GM18520 (cell line): ENCODE measurements at regions not wholly inside any gene's neighbourhood (a gene's known extent, or its start where the extent isn't known, plus 50 kb on each side); places are given as distances from the start of the nearest gene placed in this dataset.

Experiments
- ATAC-seq: cut with Tn5 transposase; IDR thresholded peaks from one replicate; pipeline ENCODE4 v1.9.1; 2021; ENCODE audit not compliant: unreplicated experiment

DNA sequence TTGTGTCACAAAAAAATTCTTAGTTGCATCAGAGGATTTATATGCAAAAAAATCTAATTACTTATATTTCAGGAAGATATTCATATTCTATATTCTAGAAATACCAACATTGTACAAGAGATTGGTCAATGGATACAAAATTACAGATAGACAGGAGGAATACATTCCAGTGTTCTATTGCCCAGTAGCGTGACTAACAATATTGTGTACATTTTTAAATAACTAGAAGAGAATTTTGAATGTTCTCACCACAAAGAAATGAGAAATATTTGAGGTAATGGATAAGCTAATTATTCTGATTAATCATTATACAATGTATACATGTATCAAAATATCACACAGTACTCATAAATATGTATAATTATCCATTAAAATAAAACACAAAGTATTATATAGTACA lies 253.3 kb downstream of the IPMK start:
- no peak for ATAC-seq

- no peak for ATAC-seq
Observed at GRCh38 chr10:58013406-58013805, 254.3 kb downstream of the IPMK start.

GRCh38 chr10:58010073-58010702 lies 257.5 kb downstream of the IPMK start:
- ATAC-seq = no peak

DNA sequence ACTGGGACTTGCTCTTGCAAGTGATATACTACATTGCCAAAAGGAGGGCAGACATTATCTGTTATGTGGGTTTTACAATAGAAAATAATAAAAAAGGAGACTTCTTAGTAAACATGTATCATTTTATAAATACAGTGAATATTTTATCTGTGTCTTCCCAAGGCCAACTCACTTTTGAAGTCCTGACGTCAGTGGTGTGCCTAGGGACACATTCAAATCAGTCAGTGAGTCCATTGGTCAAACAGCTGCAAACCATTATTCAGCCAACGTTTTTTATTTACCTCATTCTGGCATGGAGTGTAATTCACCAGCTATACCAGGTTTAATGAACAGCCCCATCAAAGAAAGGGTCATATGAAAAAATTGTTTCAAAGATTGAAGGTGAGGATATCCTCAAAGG lies 263.7 kb downstream of the IPMK start:
- ATAC-seq = no peak

GRCh38 chr10:58001159-58001558 lies 266.5 kb downstream of the IPMK start:
- ATAC-seq = no peak

DNA sequence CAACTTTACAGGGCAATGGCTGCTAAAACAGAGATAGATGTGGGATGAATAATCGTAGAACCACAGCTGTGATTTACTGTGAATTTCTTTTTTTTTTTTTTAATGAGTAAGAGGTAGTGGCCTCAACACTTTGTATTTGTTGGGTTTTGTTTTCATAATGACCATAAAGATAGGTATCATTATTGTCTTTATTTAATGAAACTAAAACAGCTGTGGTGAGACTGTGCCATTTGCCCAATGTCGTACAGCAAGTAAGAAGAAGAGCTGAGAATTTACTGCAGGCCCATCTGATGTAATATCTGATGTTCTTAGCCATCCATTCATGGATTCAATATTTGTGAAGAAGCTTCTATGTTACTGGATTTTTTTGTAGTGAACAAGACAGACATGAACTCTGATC lies 271.2 kb downstream of the IPMK start:
- ATAC-seq = no peak

- ATAC-seq = no peak
Observed at GRCh38 chr10:57993302-57993701, 274.4 kb downstream of the IPMK start.

DNA sequence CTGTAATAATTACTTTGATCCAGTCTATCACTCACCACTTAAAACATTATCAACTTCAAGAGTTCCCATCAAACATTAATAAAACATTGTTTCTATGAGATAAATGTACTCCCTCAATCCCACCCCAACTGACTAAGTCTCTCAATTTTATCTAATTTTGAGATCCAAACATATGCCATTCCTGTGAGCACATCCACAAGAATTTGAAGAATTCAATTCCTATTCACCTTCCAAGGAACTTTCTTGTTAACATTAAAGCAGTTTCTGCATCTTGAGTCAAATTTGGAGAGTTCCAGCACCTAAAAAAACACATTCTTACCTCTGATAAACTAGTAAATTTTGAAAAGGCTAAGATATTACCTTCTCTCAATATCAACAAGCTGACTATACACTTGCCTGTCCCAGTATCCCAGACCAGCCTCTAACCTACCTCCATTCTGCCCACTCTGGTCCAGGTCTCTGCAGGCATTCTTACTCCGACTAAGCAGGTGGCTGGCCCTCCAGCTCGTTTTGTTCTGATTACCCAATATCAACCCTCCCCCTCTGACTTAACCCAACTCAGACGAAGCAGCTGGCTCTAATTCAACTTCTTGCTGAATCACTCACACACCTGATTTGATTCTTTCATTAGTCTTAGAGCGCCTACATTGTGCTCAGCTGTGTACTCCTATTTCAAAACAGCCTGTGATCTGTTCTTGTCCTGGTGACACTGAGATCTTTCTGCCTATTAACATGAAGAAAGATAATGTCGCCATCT lies 275.2 kb downstream of the IPMK start:
- ATAC-seq = no peak

DNA sequence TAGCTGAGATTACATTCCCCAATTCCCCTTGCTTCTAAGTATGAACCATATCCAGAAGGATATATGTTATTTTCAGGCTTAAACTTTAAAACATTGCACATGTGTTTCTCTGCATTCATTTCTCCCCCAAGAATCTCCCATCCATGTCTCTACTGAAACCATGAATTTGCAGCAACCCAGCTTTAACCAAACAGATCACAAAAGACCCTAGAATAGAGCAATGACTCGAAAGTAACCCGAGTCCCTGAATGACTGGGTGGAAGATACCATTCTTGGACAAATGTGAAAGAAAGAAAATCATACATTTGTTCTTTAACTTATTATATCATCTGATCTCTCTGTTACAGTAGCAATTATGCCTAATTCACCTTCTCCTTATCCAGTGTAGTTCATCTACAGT lies 278.7 kb downstream of the IPMK start:
- no peak for ATAC-seq

DNA sequence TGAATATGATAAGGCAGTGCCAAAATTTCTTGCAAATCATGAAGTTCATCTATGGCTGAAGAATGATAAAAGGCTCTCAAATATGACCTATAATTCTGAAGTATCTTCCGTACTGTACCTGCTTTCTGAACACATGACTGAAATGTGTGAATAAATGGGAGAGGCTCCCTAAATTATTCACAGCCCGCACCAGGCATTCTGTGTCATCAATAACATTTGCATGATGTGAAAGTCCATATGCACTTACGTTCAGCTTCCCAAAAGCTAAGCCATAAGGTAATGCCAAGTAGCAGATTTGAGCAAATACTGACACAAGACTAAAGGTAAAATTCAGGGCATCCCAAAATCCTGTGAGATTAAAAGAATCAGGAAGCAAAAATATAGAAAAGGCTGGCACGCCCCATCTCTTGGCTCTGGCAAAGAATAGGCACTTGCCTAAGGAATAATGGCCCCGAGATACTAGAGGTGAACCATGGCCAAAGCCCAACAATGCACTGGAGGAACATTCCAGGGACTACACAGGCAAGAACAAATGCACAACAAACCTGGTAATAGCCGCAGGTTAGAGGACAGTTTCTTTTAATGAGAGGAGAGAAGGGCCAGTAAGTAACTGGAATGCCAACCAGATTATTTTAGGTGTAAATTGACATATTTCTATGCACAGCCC lies 280.5 kb downstream of the IPMK start:
- no peak for ATAC-seq

DNA sequence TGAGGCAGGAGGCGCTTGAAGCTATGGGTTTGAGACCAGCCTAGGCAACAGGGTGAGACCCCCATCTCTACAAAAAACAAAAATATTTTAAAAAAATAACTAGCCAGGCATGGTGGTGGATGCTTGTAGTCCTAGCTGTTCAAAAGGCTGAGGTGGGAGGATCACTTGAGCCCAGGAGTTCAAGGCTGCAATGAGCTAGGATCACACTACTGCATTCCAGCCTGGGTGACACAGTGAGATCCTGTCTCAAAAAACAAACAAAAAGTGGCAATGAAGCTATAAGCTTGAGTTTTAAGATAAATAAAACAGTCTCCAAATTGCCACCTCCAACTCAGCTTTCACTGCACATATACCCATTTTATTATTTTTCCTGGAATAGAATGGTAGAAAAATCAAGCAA lies 281.3 kb downstream of the IPMK start:
- ATAC-seq = no peak

GRCh38 chr10:57983281-57983791 lies 284.4 kb downstream of the IPMK start:
- no peak for ATAC-seq

- no peak for ATAC-seq
Observed at GRCh38 chr10:57982091-57982490, 285.6 kb downstream of the IPMK start.

- ATAC-seq = no peak
Observed at GRCh38 chr10:57979956-57980355, 287.7 kb downstream of the IPMK start.

DNA sequence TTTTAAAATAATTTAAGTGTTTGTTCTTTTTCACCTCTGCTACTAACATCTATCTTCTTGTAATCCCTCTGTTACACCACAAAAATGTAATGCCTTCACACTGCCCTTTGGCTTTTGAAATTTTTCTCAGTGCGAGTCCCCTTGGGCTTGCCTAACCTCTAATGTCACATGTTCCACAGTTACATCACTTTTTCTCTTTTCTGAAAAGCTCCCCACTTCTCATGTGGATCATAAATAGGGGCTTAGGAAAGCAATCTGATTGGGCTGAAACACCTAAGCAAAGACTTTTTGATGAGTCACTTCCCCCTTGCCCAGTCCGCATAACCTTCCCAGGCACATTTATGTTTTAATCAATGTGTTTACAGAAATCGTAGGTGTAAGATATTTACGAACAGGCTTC lies 288.2 kb downstream of the IPMK start:
- no peak for ATAC-seq

DNA sequence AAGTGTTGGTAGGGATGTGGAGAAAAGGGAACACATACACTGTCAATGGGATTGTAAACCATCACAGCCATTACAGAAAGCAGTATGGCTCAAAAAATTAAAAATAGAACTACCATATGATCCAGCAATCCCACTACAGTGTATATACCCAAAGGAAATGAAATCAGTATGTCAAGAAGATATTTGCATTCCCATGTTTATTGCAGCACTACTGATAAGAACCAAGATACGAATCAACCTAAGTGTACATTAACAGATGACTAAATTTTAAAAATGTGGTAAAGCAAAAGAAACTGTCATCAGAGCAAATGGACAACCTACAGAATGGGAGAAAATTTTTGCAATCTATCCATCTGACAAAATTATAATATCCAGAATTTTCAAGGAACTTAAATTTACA lies 290.4 kb downstream of the IPMK start:
- ATAC-seq = no peak

DNA sequence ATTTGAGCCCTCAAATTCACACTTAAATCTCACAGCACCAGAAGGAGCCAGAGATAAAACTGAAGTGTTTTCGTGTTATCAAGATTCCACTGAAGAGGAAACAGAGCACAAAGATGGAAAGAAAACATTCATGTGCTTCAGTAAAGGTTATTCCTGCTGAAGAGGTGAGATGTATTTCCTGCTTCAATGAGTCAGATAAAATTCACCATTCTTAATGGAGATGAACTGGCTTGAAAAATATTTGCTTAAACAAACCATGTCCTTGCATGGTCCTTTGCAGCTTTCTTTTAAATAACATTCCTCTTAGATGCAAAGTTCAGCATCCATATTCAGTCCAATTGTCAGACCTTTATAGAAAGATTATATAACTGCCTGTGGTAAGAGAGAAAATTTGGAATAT lies 294.2 kb downstream of the IPMK start:
- no peak for ATAC-seq

DNA sequence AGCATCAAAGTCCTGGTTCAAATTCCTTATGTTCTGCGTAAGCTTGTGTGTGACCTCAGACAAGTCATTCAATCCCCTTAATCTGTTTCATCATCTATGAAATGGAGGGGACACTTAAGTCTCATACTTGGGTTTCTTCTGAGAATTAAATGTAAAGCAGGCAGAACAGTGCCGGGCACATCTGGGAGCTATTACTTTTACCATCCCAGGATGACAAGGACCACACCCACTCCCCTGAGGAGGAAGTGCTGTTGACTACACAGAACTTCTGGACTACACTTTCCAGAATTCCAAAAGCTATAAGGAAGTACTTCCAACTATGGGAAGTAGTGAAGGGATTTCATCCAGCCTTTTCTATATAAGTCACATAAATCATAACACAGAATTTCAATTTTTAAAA lies 294.9 kb downstream of the IPMK start:
- no peak for ATAC-seq

DNA sequence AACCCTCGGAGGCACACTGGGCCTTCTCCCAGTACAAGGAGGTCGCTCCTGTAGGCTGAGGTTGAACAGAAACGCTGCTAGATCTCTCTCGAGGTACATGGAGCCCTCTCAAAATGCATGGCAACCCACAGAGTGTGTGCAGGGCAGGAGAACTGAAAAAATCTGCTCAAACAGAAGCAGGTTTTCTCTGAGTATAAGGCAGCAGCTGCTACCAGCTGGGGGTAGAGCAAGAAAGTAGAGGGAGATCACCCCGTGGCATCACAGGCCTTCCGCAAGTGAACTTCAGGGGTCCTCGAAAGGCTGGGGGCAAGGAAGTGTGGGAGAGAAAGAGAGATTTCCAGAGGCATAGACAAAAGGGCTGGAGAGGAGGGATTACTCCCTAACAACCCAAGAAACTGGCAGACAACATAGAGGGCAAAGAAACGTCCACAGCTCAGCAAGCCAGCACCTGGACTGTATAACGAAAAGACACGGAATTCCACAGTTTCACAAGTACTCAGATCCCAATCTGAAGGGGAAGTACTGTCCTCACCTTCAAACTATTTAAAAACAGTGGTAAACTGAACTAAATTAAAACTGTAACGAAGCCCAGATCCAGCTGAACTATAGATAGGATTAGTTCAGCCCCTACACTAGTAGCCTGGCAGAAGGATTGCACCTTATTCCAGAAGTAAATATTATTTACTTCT lies 299.2 kb downstream of the IPMK start:
- ATAC-seq = no peak

DNA sequence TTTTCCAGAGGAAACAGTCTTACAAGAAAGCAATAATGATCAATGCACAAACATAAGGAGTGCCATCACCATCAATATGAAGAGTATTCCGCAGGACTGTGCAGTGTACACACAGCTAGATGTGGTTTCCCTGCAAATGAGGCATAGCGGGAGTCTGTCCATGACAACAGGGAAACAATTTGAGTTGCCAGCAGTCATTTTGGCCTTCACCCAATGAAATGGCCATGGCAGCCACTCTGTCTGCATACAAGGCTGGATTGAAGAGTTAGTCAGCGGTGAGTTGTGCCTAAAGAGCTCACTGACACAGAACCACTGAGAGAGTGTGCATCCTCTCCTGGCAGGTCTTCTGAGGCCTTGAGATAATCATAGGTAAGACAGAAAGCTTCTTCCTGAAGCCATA lies 303.3 kb downstream of the IPMK start:
- ATAC-seq = no peak

DNA sequence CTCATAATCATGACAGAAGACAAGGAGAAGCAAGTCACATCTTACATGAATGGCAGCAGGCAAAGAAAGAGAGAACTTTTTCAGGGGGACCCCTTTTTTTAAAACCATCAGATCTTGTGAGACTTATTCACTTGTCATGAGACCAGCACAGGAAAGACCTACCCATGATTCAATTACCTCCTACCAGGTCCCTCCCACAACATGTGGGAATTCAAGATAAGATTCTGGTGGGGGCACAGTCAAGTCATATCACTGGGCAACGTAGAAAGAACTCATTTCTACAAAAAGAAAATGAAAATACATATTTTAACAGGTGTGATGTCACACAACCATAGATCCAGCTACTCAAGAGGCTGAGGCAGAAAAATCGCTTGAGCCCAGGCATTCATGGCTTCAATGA lies 304.1 kb downstream of the IPMK start:
- no peak for ATAC-seq

GRCh38 chr10:57962839-57963238 lies 304.9 kb downstream of the IPMK start:
- ATAC-seq = no peak
